Kidney (tissue), 13 donors: ENCODE measurements at regions not wholly inside any gene's neighbourhood (a gene's known extent, or its start where the extent isn't known, plus 50 kb on each side); places are given as distances from the start of the nearest gene placed in this dataset.

ENCODE experiments used
- DNase-seq, 5 donors: peaks; one replicate each; pipeline ENCODE4 v3.0.0-alpha.2; 2013 to 2020
- FAIRE-seq: peaks from 2 replicates; lab custom pipeline; 2012; peaks lifted over from hg19 to GRCh38; lab: Jason Lieb, UNC
- H3K27ac ChIP-seq, 2 donors: one replicate each; pipeline ENCODE4 v1.7.0; 2013; ENCODE audit warnings: low read depth in 2 of 2, low read length in 2 of 2, inconsistent platforms in 1 of 2
- H3K27me3 ChIP-seq: one replicate; pipeline ENCODE4 v1.7.1; 2013; ENCODE audit warnings: low read length, inconsistent platforms; ENCODE audit not compliant: control insufficient read depth, insufficient read depth
- H3K36me3 ChIP-seq, 3 donors: one replicate each; pipeline versions ENCODE4 v1.7.0 to v1.7.1; 2013; ENCODE audit warnings: low read length in 3 of 3, control low read depth in 1 of 3, inconsistent platforms in 1 of 3; ENCODE audit not compliant: insufficient read depth in 3 of 3, control insufficient read depth in 2 of 3
- H3K4me1 ChIP-seq, 3 donors: one replicate each; pipeline versions ENCODE4 v1.7.0 to v1.7.1; 2013; ENCODE audit warnings: low read length in 3 of 3, inconsistent platforms in 1 of 3, low read depth in 1 of 3; ENCODE audit not compliant: control insufficient read depth in 2 of 3, insufficient read depth in 2 of 3
- H3K4me3 ChIP-seq, 3 donors: one replicate each; pipeline versions ENCODE4 v1.7.0 to v1.8.1; 2013; ENCODE audit warnings: low read length in 3 of 3, control low read depth in 1 of 3, inconsistent platforms in 1 of 3
- H3K9ac ChIP-seq, 3 donors: one replicate each; pipeline versions ENCODE4 v1.7.0 to v1.7.1; 2013; ENCODE audit warnings: low read length in 3 of 3, control low read depth in 1 of 3, inconsistent platforms in 1 of 3
- H3K9me3 ChIP-seq, 3 donors: one replicate each; pipeline versions ENCODE4 v1.7.0 to v1.7.1; 2013; ENCODE audit warnings: low read length in 3 of 3, control low read depth in 1 of 3, inconsistent platforms in 1 of 3; ENCODE audit not compliant: control insufficient read depth in 2 of 3, insufficient read depth in 1 of 3
- intact Hi-C: fragments of 100-400 bp; cut with DNase I; formaldehyde crosslinking; loops from one replicate; pipeline ENCODE4 v1.11.1; 2022
- TF ChIP-seq, protein P1 (sequence below): IDR thresholded peaks from 3 replicates; pipeline ENCODE4 v1.5.1; 2012; ENCODE audit warnings: mild to moderate bottlenecking, moderate library complexity, borderline replicate concordance; ENCODE audit not compliant: insufficient read depth; ENCODE audit errors: extremely low read depth
- donor health status: control.
- donor health status: control.
- donor health status: control.
- donor health status: control.
- donor health status: control.
- donor health status: DM: yes; HTN: yes; CAD: no.
- donor health status: Normal renal cell carcinoma (clear cell type).

DNA sequence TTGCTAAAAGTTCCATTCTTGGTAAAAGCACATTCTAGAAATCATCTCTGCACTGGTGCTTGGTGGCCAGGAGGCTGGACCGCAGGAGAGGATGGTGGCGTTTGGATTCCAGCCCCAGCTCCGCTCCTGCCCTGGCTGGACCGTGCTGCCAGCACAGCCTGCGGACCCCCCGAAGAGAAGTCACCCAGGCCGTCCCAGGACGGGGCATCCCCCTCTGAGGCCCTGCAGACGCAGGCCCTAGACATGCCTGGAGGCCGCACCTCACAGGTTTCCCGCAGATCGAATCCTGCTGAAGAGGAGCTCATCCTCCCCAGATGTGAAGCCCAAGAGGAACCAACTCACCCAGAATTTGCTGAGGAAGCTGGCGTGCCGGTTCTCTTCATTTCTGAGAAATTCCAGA is 159.0 kb downstream of the TEX29 start:
- no peaks in the 10 kb centered on the region for H3K9me3 ChIP-seq
- TF ChIP-seq, protein P1, sequence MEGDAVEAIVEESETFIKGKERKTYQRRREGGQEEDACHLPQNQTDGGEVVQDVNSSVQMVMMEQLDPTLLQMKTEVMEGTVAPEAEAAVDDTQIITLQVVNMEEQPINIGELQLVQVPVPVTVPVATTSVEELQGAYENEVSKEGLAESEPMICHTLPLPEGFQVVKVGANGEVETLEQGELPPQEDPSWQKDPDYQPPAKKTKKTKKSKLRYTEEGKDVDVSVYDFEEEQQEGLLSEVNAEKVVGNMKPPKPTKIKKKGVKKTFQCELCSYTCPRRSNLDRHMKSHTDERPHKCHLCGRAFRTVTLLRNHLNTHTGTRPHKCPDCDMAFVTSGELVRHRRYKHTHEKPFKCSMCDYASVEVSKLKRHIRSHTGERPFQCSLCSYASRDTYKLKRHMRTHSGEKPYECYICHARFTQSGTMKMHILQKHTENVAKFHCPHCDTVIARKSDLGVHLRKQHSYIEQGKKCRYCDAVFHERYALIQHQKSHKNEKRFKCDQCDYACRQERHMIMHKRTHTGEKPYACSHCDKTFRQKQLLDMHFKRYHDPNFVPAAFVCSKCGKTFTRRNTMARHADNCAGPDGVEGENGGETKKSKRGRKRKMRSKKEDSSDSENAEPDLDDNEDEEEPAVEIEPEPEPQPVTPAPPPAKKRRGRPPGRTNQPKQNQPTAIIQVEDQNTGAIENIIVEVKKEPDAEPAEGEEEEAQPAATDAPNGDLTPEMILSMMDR: no peak
- no peaks in the 10 kb centered on the region for H3K36me3 ChIP-seq
- H3K27me3 ChIP-seq: no peaks in the 10 kb centered on the region
- no peak overlapping the region for H3K9ac ChIP-seq
- intact Hi-C loops: loop anchor here (10.0 kb wide), 1 partner anchor 965 kb away; no protein-coding TSS in a partner anchor
- no peak overlapping the region for H3K27ac ChIP-seq
- no peak overlapping the region for H3K4me3 ChIP-seq
- H3K4me1 ChIP-seq: no peaks in the 10 kb centered on the region
- DNase-seq (peak in 1 of 5 donors; percentile 7), FAIRE-seq (no peak)

DNA sequence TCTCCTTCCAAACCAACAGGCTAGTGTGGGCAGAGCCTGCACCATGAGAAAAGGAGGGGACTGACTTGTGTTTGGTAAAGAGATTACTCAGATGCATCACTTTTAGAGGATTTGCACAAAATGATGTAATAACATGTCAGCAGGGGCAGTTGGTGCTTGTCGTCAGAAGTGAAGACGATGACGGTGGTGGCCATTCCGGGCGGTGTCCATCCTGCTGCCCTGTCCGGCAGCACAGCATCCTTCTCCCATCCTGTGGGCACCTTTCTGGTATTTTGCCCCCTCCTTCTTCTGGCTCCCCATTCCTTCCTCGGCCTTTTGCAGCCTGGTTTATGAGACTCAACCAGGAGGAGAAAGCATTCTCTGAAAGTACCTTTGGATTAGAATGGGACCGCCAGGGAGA is 160.1 kb downstream of the TEX29 start:
- no peak overlapping the region for H3K9ac ChIP-seq
- H3K27ac ChIP-seq: no peak overlapping the region
- intact Hi-C loops: no loop called here
- no peaks in the 10 kb centered on the region for H3K4me1 ChIP-seq
- TF ChIP-seq, protein P1: no peak
- no peaks in the 10 kb centered on the region for H3K36me3 ChIP-seq
- FAIRE-seq: no peak
- DNase-seq: no peak
- H3K27me3 ChIP-seq: no peaks in the 10 kb centered on the region
- no peak overlapping the region for H3K4me3 ChIP-seq
- no peaks in the 10 kb centered on the region for H3K9me3 ChIP-seq

DNA sequence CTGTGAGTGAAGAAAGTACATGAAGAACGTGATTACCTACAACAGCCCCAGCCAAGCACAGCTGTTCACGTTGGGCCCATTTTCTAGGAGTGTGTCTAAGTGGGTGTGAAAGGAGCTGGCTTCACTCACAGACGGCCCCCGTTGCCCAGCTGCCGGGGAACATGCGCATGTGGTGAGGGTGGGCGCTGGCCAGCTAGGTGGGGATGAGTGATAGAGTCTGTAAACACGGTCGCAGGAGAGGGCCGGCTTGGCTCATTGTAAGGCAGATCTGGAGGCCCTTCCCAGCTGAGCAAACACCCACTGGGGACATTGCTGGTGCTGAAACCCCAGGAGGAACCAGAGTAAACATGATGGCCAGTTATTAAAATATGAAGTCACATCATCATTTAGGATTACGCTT is 160.5 kb downstream of the TEX29 start:
- H3K9me3 ChIP-seq: no peaks in the 10 kb centered on the region
- H3K36me3 ChIP-seq: no peaks in the 10 kb centered on the region
- no peak overlapping the region for H3K4me3 ChIP-seq
- H3K4me1 ChIP-seq: no peaks in the 10 kb centered on the region
- intact Hi-C loops: no loop called here
- DNase-seq (peak in 1 of 5 donors; percentile 59), FAIRE-seq (no peak)
- H3K9ac ChIP-seq: no peak overlapping the region
- H3K27me3 ChIP-seq: no peaks in the 10 kb centered on the region
- H3K27ac ChIP-seq: no peak overlapping the region
- TF ChIP-seq, protein P1: no peak

DNA sequence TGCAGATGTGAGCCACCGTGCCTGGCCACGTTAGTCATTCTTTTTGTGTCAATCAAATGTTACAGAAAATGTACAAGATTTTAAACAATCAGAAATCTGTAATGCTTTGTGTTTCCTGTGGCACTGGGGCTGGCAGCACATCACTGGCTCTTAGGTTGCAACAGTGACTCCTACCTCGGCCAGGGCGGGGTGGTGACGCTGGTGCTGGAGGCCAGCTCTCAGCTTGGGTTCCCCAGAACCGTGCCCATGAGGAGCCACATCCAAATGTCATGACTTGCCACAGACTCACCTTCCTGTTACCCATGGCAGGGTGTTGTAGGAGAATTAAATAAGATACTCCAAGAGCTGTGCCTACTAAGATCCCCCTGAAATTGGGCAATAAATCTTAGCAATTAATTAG is 161.7 kb downstream of the TEX29 start:
- intact Hi-C loops: no loop called here
- H3K4me3 ChIP-seq: no peak overlapping the region
- TF ChIP-seq, protein P1: no peak
- DNase-seq (peak in 1 of 5 donors; percentile 36), FAIRE-seq (no peak)
- no peaks in the 10 kb centered on the region for H3K27me3 ChIP-seq
- peaks cover 0 to 3% (median 2%) of the 10 kb centered on the region in 3 donors for H3K9me3 ChIP-seq
- no peaks in the 10 kb centered on the region for H3K36me3 ChIP-seq
- H3K4me1 ChIP-seq: no peaks in the 10 kb centered on the region
- no peak overlapping the region for H3K9ac ChIP-seq
- H3K27ac ChIP-seq: no peak overlapping the region
